IMR-90 (cell line): ENCODE measurements at regions not wholly inside any gene's neighbourhood (a gene's known extent, or its start where the extent isn't known, plus 50 kb on each side); places are given as distances from the start of the nearest gene placed in this dataset.

Source experiments
- ATAC-seq: fragments of 200-7000 bp; cut with Tn5 transposase; 2 replicates; pipeline ENCODE4 v1.9.1; 2020; ENCODE audit warnings: low read depth, mild to moderate bottlenecking, moderate library complexity
- BruUV-seq: library from RNA; stranded (reverse); fragments of 400-500 nt; replicated peaks from 2 replicates; lab custom pipeline; 2021; lab: Mats Ljungman, UMichigan
- CTCF ChIA-PET: fragments of 300-600 bp; formaldehyde crosslinking; extraction: SDS; loops from one replicate; lab custom pipeline; 2021; ENCODE audit warnings: antibody characterized with exemption; lab: Yijun Ruan, JAX
- POLR2A ChIA-PET: fragments of 300-600 bp; sonication (Branson Sonifier 250); formaldehyde crosslinking; loops from one replicate; lab custom pipeline; 2022; ENCODE audit warnings: antibody characterized with exemption; ENCODE audit not compliant: unreplicated experiment; lab: Charles Lee
- DNase-seq: peaks from one replicate; pipeline ENCODE4 v3.0.0; 2013
- H2AFZ ChIP-seq: replicated peaks from 2 replicates; pipeline ENCODE3; 2013; ENCODE audit warnings: low read length, mild to moderate bottlenecking; ENCODE audit not compliant: poor library complexity
- H2AK5ac ChIP-seq: 2 replicates; pipeline ENCODE4 v1.6.1; 2013; ENCODE audit warnings: low read depth, low read length, inconsistent platforms
- H2AK9ac ChIP-seq: replicated peaks from 2 replicates; pipeline ENCODE3; 2013; ENCODE audit warnings: mild to moderate bottlenecking, low read depth, low read length, moderate library complexity; ENCODE audit not compliant: poor library complexity
- H2BK120ac ChIP-seq: 2 replicates; pipeline ENCODE4 v1.6.1; 2013; ENCODE audit warnings: low read depth, low read length, inconsistent platforms
- H2BK15ac ChIP-seq: 3 replicates; pipeline ENCODE4 v1.6.1; 2013; ENCODE audit warnings: low read depth, low read length, inconsistent platforms
- H2BK20ac ChIP-seq: 2 replicates; pipeline ENCODE4 v1.6.1; 2013; ENCODE audit warnings: low read depth, mild to moderate bottlenecking, inconsistent platforms, low read length, moderate library complexity
- H2BK5ac ChIP-seq: 2 replicates; pipeline ENCODE4 v1.6.1; 2013; ENCODE audit warnings: mild to moderate bottlenecking, low read depth, low read length, inconsistent platforms; ENCODE audit not compliant: poor library complexity, severe bottlenecking
- H3K14ac ChIP-seq: replicated peaks from 2 replicates; pipeline ENCODE4 v1.6.1; 2013; ENCODE audit warnings: low read depth, low read length, inconsistent platforms
- H3K18ac ChIP-seq: 2 replicates; pipeline ENCODE4 v1.6.1; 2013; ENCODE audit warnings: low read depth, low read length, control low read depth
- H3K23ac ChIP-seq: 2 replicates; pipeline ENCODE4 v1.6.1; 2013; ENCODE audit warnings: low read depth, low read length, inconsistent platforms
- H3K27ac ChIP-seq: 2 replicates; pipeline ENCODE4 v1.5.1; 2013; ENCODE audit warnings: mild to moderate bottlenecking, control low read depth, low read length; ENCODE audit not compliant: insufficient read depth
- H3K27me3 ChIP-seq: 2 replicates; pipeline ENCODE4 v1.6.1; 2013; ENCODE audit warnings: low read length; ENCODE audit not compliant: control insufficient read depth, insufficient read depth
- H3K36me3 ChIP-seq: 2 replicates; pipeline ENCODE4 v1.6.1; 2013; ENCODE audit warnings: low read length, mixed read lengths; ENCODE audit not compliant: control insufficient read depth, insufficient read depth
- H3K4ac ChIP-seq: 2 replicates; pipeline ENCODE4 v1.6.1; 2013; ENCODE audit warnings: low read depth, low read length, inconsistent platforms
- H3K4me1 ChIP-seq: 2 replicates; pipeline ENCODE4 v1.6.1; 2013; ENCODE audit warnings: low read length, mixed read lengths; ENCODE audit not compliant: control insufficient read depth, insufficient read depth
- H3K4me2 ChIP-seq: 2 replicates; pipeline ENCODE4 v1.6.1; 2013; ENCODE audit warnings: low read depth, mild to moderate bottlenecking, control low read depth, low read length, moderate library complexity
- H3K4me3 ChIP-seq: 2 replicates; pipeline ENCODE4 v1.5.1; 2013; ENCODE audit warnings: low read depth, mild to moderate bottlenecking, control low read depth, low read length, moderate library complexity; ENCODE audit not compliant: insufficient read depth
- H3K56ac ChIP-seq: 2 replicates; pipeline ENCODE4 v1.6.1; 2013; ENCODE audit warnings: low read length, inconsistent platforms; ENCODE audit not compliant: insufficient read depth; ENCODE audit errors: extremely low read depth
- H3K79me1 ChIP-seq, 2 experiments: 2 replicates each; pipeline ENCODE4 v1.6.1; 2013; ENCODE audit warnings: low read length in 2 of 2, inconsistent platforms in 1 of 2, low read depth in 1 of 2
- H3K9ac ChIP-seq: 2 replicates; pipeline ENCODE4 v1.6.1; 2013; ENCODE audit warnings: low read depth, low read length, control low read depth
- H3K9me1 ChIP-seq: 2 replicates; pipeline ENCODE4 v1.6.1; 2013; ENCODE audit warnings: low read length, inconsistent platforms; ENCODE audit not compliant: insufficient read depth
- H3K9me3 ChIP-seq: 2 replicates; pipeline ENCODE4 v1.6.1; 2013; ENCODE audit warnings: low read length; ENCODE audit not compliant: control insufficient read depth, insufficient read depth
- H4K20me1 ChIP-seq: 2 replicates; pipeline ENCODE4 v1.6.1; 2013; ENCODE audit warnings: low read length, inconsistent platforms; ENCODE audit not compliant: insufficient read depth
- H4K5ac ChIP-seq: 2 replicates; pipeline ENCODE4 v1.6.1; 2013; ENCODE audit warnings: mild to moderate bottlenecking, low read depth, low read length, control low read depth
- H4K8ac ChIP-seq, 2 experiments: 2 replicates each; pipeline ENCODE4 v1.6.1; 2013; ENCODE audit warnings: low read depth in 2 of 2, low read length in 2 of 2, control low read depth in 1 of 2, inconsistent platforms in 1 of 2
- H4K91ac ChIP-seq: 2 replicates; pipeline ENCODE4 v1.6.1; 2013; ENCODE audit warnings: low read depth, low read length, inconsistent platforms; ENCODE audit not compliant: insufficient read depth
- CEBPB ChIP-seq: IDR thresholded peaks from 2 replicates; pipeline ENCODE4 v1.6.1; 2012; ENCODE audit warnings: low read depth, low read length, improper control_type of control experiment
- CHD1 ChIP-seq: IDR thresholded peaks from 2 replicates; pipeline ENCODE4 v1.6.1; 2012; ENCODE audit warnings: low read depth, low read length, improper control_type of control experiment
- NFE2L2 ChIP-seq: fragments of 150-350 bp; IDR thresholded peaks from 2 replicates; pipeline ENCODE4 v1.6.1; 2016; ENCODE audit warnings: low read depth, mild to moderate bottlenecking, low read length
- RCOR1 ChIP-seq: IDR thresholded peaks from 2 replicates; pipeline ENCODE4 v1.6.1; 2012; ENCODE audit warnings: mild to moderate bottlenecking, low read length, improper control_type of control experiment; ENCODE audit not compliant: insufficient replicate concordance
- WGBS, 2 experiments: methylation state at CpG; one replicate each; pipeline versions ENCODE4 v1.1.5 to v1.1.7; 2013; ENCODE audit warnings: missing lambda C conversion rate in 2 of 2; ENCODE audit not compliant: insufficient read length in 1 of 2; ENCODE audit errors: extremely low coverage in 2 of 2; 5-methylcytosine and 5-hydroxymethylcytosine counted together
- dilution Hi-C: fragments of 300-500 bp; cut with HindIII; formaldehyde crosslinking; loops from one replicate; pipeline ENCODE4 v1.14.3; 2018; ENCODE audit warnings: low sequenced_read_pairs; ENCODE audit not compliant: unreplicated experiment
- in situ Hi-C: fragments of 300-500 bp; cut with MboI; formaldehyde crosslinking; loops from 3 replicates; pipeline ENCODE4 v1.14.3; 2019; ENCODE audit warnings: low sequenced_read_pairs, inconsistent platforms, mixed read lengths
- intact Hi-C: fragments of 100-400 bp; cut with micrococcal nuclease; formaldehyde crosslinking; loops from 2 replicates; pipeline ENCODE4 v1.10.0; 2022

DNA sequence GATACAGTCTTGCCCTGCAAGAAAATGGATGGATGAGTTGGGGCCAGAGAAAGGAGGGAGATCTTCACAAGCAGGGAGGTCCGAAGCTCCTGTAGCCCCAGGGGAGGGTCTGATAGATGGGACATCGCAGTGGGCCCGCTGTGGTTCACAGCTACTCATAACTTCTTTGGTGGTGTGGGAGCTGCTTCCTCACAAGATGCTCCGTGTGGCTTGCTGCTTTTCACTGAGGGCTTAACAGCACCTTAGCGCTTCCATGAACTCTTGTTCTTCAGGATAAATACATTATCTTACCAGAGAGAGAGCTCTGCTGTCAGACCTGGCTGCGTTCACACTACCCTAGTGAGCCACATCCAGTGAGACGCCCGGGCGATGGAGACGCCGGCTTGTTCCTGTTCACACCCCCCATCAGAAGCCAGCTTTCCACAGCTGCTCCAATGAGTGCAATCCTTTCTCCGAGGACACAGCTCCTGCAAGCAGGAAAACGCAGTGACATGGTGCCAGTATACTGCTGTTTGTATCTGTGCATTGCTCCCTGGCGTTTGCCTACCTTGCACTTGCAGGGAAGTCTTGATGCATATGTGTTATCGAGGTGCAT, 599.8 kb downstream of the AJAP1 start:
- H3K9me3 ChIP-seq: peaks cover 29% of the 10 kb centered on the region
- no peak overlapping the region for H2AK5ac ChIP-seq
- no peak overlapping the region for H2BK15ac ChIP-seq
- ATAC-seq (no peak), DNase-seq (no peak)
- WGBS, 2 experiments: 35% methylated on average over 4 of the region's 15 CpGs; no CpG with 5 or more reads in 1 of the 2 experiments
- no TSS peak for BruUV-seq
- H2AK9ac ChIP-seq: no peak overlapping the region
- no peak overlapping the region for H2BK120ac ChIP-seq
- H2BK20ac ChIP-seq: no peak overlapping the region
- H3K23ac ChIP-seq: no peak overlapping the region
- H4K8ac ChIP-seq: no peak overlapping the region
- H3K18ac ChIP-seq: no peak overlapping the region
- no peak for TF ChIP-seq NFE2L2
- no peak for TF ChIP-seq CHD1
- no peak for TF ChIP-seq CEBPB
- no peak for TF ChIP-seq RCOR1
- no peaks in the 10 kb centered on the region for H3K79me1 ChIP-seq
- no peaks in the 10 kb centered on the region for H3K9me1 ChIP-seq
- H3K36me3 ChIP-seq: no peaks in the 10 kb centered on the region
- no peak overlapping the region for H2AFZ ChIP-seq
- H4K5ac ChIP-seq: no peak overlapping the region
- H3K4me2 ChIP-seq: no peak overlapping the region
- no peak overlapping the region for H3K4me3 ChIP-seq
- intact Hi-C loops (no loop called here), dilution Hi-C loops (no loop called here), in situ Hi-C loops (no loop called here)
- H3K9ac ChIP-seq: no peak overlapping the region
- no peak overlapping the region for H3K27ac ChIP-seq
- no peaks in the 10 kb centered on the region for H3K27me3 ChIP-seq
- H3K4ac ChIP-seq: no peak overlapping the region
- H3K14ac ChIP-seq: no peak overlapping the region
- H2BK5ac ChIP-seq: no peak overlapping the region
- no peaks in the 10 kb centered on the region for H4K20me1 ChIP-seq
- ChIA-PET CTCF (no interaction called here), POLR2A (no interaction called here)
- no peak overlapping the region for H4K91ac ChIP-seq
- H3K56ac ChIP-seq: no peak overlapping the region
- no peaks in the 10 kb centered on the region for H3K4me1 ChIP-seq
